ENCODE measurements at regions not wholly inside any gene's neighbourhood (a gene's known extent, or its start where the extent isn't known, plus 50 kb on each side); places are given as distances from the start of the nearest gene placed in this dataset.
"Not testable (repeated sequence)": the region's sequence is repeated elsewhere in the genome, so short reads cannot be mapped to it uniquely, and the experiment has no call there.

GRCh38 chr10:14425034-14425433 is 94.3 kb upstream of the FRMD4A start:
- no peak for DNase-seq (ENCODE audit: low spot score)

- DNase-seq (ENCODE audit: low spot score): no peak
Observed at GRCh38 chr10:14423111-14423744, 92.5 kb upstream of the FRMD4A start.

GRCh38 chr10:14422431-14422830 is 91.7 kb upstream of the FRMD4A start:
- DNase-seq (ENCODE audit: low spot score): no peak

- DNase-seq (ENCODE audit: low spot score): no peak
Observed at GRCh38 chr10:14421941-14422340, 91.2 kb upstream of the FRMD4A start.

- not testable (repeated sequence) for DNase-seq (ENCODE audit: low spot score)
Observed at GRCh38 chr10:14417336-14417735, 86.6 kb upstream of the FRMD4A start.

GRCh38 chr10:14416308-14416700 is 85.6 kb upstream of the FRMD4A start:
- DNase-seq (ENCODE audit: low spot score): no peak

GRCh38 chr10:14415676-14416307 is 85.1 kb upstream of the FRMD4A start:
- no peak for DNase-seq (ENCODE audit: low spot score)

GRCh38 chr10:14414901-14415300 is 84.2 kb upstream of the FRMD4A start:
- no peak for DNase-seq (ENCODE audit: low spot score)

GRCh38 chr10:14413523-14413922 is 82.8 kb upstream of the FRMD4A start:
- DNase-seq (ENCODE audit: low spot score): no peak

GRCh38 chr10:14412624-14413023 is 81.9 kb upstream of the FRMD4A start:
- DNase-seq (ENCODE audit: low spot score): no peak

- no peak for DNase-seq (ENCODE audit: low spot score)
Observed at GRCh38 chr10:14409856-14410458, 79.2 kb upstream of the FRMD4A start.

GRCh38 chr10:14409247-14409646 is 78.5 kb upstream of the FRMD4A start:
- DNase-seq (ENCODE audit: low spot score): no peak

GRCh38 chr10:14408139-14408538 is 77.4 kb upstream of the FRMD4A start:
- DNase-seq (ENCODE audit: low spot score): no peak

- no peak for DNase-seq (ENCODE audit: low spot score)
Observed at GRCh38 chr10:14407567-14407966, 76.8 kb upstream of the FRMD4A start.

- no peak for DNase-seq (ENCODE audit: low spot score)
Observed at GRCh38 chr10:14405076-14406065, 74.6 kb upstream of the FRMD4A start.

GRCh38 chr10:14403881-14404623 is 73.3 kb upstream of the FRMD4A start:
- DNase-seq (ENCODE audit: low spot score): no peak

GRCh38 chr10:14403359-14403758 is 72.6 kb upstream of the FRMD4A start:
- no peak for DNase-seq (ENCODE audit: low spot score)

GRCh38 chr10:14399641-14400040 is 68.9 kb upstream of the FRMD4A start:
- no peak for DNase-seq (ENCODE audit: low spot score)

- DNase-seq (ENCODE audit: low spot score): peak; percentile 48
Observed at GRCh38 chr10:14397066-14397465, 66.3 kb upstream of the FRMD4A start.

GRCh38 chr10:14396411-14397048 is 65.8 kb upstream of the FRMD4A start:
- no peak for DNase-seq (ENCODE audit: low spot score)

- DNase-seq (ENCODE audit: low spot score): no peak
Observed at GRCh38 chr10:14394179-14394578, 63.5 kb upstream of the FRMD4A start.

Measured in RKO (cell line).